Urinary bladder (tissue), 3 donors: ENCODE measurements at regions not wholly inside any gene's neighbourhood (a gene's known extent, or its start where the extent isn't known, plus 50 kb on each side); places are given as distances from the start of the nearest gene placed in this dataset.
A peak's percentile ranks its signal among the peaks of the same experiment; 100 is the strongest.

Experiments used
- DNase-seq: peaks from one replicate; pipeline ENCODE4 v3.0.0-alpha.2; 2015; ENCODE audit errors: extremely low spot score
- H3K27ac ChIP-seq: one replicate; pipeline ENCODE4 v1.5.1; 2013; ENCODE audit warnings: low read depth, mild to moderate bottlenecking, moderate library complexity
- H3K36me3 ChIP-seq: one replicate; pipeline ENCODE4 v1.6.1; 2013; ENCODE audit warnings: mild to moderate bottlenecking, moderate library complexity; ENCODE audit not compliant: insufficient read depth
- H3K4me1 ChIP-seq: one replicate; pipeline ENCODE4 v1.6.1; 2013; ENCODE audit warnings: mild to moderate bottlenecking, moderate library complexity; ENCODE audit not compliant: insufficient read depth
- H3K4me3 ChIP-seq: one replicate; pipeline ENCODE4 v1.5.1; 2013; ENCODE audit warnings: low read depth, low read length
- WGBS: extraction: QIAGEN DNeasy Blood & Tissue Kit; methylation state at CpG from one replicate; pipeline ENCODE4 v1.1.7; 2013; 5-methylcytosine and 5-hydroxymethylcytosine counted together
- donor health status: healthy with polysubstance abuse.
- donor health status: healthy.

DNA sequence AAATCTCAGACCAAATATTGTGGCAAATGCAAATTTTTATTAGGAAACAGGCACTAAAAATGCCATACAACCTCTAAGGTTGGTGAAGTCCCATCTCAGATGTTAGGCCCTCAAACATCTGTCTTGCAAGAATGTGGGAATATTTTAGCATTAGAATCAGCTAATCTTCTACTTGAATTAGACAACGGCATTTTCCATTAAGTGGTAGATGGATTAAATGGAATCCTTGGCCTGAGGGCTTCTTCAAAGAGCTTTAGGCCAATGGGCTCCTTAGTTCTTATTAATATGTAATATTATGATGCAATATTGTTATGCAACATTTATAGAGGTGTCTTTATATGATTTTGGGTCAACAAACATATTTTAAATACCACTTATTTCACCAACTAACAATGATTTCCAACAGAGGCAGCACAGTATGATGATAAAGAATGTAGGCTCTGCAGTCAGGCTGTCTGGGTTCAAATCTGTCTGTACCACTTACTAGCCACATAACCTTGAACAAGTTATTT lies 122.9 kb upstream of the PLEKHA5 start:
- Histone ChIP-seq H3K36me3 (no peaks in the 10 kb centered on the region), H3K4me3 (no peak overlapping the region), H3K27ac (no peak overlapping the region), H3K4me1 (no peaks in the 10 kb centered on the region)
- DNase-seq, result no peak
- WGBS, result 91% methylated on average over 1 of the region's 1 CpG

DNA sequence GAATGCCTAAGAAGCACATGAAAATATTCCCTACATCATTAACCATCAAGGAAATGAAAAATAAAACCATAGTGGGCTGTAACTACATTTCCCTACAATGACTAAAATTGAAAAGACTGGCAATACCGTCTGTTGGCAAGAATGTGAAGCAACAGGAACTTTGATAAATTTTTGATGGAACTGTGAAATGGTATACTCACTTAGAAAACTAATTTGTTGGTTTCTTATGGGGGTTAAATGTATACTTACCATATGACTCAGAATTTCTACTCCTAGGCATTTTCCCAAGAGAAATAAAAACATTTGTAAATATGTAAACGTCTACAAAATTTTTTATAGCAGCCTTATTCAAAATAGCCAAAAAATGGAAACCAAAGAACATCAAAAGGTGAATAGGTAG lies 121.4 kb upstream of the PLEKHA5 start:
- no peaks in the 10 kb centered on the region for H3K36me3 ChIP-seq

DNA sequence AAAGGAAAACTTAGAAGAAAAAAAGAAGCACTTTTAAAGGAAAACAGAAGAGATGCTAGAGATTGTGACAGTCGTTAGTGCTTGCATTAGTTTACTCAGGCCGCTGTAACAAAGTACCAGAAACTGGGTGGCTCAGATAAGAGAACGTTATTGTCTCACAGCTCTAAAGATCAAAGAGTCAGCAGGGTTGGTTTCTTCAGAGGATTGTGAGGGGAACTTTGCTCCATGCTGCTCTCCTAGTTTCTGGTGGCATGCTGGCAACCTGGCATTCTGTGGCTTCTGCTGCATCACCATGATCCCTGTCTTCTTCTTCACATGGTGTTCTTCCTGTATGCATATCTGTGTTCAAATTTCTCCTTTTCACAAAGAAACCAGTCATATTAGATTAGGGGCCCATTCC lies 119.4 kb upstream of the PLEKHA5 start:
- Histone ChIP-seq H3K36me3 (no peaks in the 10 kb centered on the region), H3K4me3 (no peak overlapping the region), H3K27ac (no peak overlapping the region), H3K4me1 (no peaks in the 10 kb centered on the region)
- DNase-seq, result no peak
- 66% methylated on average over 3 of the region's 3 CpGs for WGBS

More for the DNA sequence above, 121.4 kb upstream of the PLEKHA5 start:
- no peak overlapping the region for H3K4me3 ChIP-seq
- 74% methylated on average over 2 of the region's 2 CpGs for WGBS
- no peak for DNase-seq
- H3K4me1 ChIP-seq, result no peaks in the 10 kb centered on the region
- no peak overlapping the region for H3K27ac ChIP-seq

DNA sequence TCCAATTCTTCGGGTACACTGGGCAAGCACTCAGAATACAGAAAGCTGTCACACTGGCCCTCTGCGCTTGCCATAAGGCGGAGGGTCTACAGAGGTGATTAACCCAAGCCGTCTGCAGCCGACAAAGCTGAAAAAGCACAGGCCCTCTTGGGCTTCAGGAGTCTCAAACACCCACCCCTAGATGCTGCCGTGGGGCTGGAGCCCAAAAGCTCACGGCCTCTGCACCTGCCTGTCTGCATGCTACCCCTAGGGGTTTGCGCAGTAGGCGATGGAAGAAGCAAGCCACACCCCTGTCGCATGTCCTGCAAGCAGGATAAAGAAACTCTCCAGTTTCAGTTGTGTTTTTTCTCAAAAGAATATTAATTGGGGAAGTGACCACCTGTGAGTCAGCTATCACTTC lies 118.8 kb upstream of the PLEKHA5 start:
- H3K4me3 ChIP-seq, result no peak overlapping the region
- DNase-seq, result no peak
- no peaks in the 10 kb centered on the region for H3K36me3 ChIP-seq
- no peaks in the 10 kb centered on the region for H3K4me1 ChIP-seq
- 96% methylated on average over 10 of the region's 10 CpGs for WGBS
- H3K27ac ChIP-seq, result no peak overlapping the region

DNA sequence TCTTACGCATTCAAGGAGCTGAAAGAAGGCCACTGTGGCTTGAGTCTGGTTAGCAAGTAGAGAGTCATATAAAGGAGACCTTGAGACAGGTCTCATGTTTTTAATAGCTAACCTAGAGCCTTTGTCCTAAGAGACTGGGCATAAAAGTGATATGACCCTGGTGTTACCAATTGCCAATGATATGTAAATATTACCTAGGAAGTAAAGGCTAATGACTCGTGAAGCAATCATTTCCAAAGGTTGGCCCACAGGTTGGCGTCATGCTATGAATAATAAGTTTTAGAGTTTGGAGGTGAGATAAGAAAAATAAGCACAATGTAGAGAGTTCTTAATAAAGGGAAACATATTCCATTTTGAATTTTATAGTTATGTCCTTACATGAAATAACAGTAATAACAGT lies 116.6 kb upstream of the PLEKHA5 start:
- H3K36me3 ChIP-seq, result no peaks in the 10 kb centered on the region
- no peak overlapping the region for H3K4me3 ChIP-seq
- no peaks in the 10 kb centered on the region for H3K4me1 ChIP-seq
- no peak for DNase-seq
- 94% methylated on average over 3 of the region's 3 CpGs for WGBS
- no peak overlapping the region for H3K27ac ChIP-seq

DNA sequence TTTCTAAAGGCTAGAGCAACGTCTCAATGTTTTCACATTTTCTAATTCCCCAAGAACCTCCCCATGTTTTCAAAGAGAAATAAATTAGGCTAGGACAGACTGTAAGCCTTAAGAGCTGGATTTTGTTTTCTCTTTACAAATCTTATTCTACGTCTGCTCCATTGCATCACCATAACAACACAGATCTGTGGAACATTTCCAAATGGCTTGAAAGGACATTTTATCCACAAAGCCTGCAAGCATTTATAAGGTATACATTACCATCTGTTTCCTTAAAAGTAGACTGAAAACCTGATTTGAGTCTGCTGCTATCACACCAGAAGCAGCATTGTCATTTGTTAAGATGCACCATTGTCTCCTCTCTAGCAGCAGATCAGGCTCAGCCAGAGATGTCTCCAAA lies 115.3 kb upstream of the PLEKHA5 start:
- no peak overlapping the region for H3K4me3 ChIP-seq
- no peaks in the 10 kb centered on the region for H3K36me3 ChIP-seq
- no peaks in the 10 kb centered on the region for H3K4me1 ChIP-seq
- no peak for DNase-seq
- WGBS, result 20% methylated on average over 2 of the region's 2 CpGs
- no peak overlapping the region for H3K27ac ChIP-seq

DNA sequence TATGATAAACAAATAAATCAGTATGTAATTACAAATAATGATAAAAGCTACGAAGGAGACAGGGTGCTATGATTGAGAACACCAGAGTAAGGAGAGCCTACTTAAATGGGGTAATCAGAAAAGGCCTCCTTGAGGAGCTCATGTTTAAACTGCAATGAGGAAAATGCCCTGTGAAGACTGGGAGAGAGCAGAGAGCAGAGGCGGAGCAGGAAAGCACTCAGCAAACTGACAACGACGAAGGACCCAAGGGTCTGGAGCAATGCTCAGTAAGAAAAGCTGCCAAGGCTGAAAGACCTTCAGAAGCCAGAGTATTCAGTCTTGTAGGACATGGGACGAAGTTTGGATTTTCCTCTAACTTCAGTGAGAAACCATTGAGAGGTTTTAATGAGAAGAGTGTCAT lies 114.2 kb upstream of the PLEKHA5 start:
- H3K4me1 ChIP-seq, result no peaks in the 10 kb centered on the region
- no peak overlapping the region for H3K27ac ChIP-seq
- no peaks in the 10 kb centered on the region for H3K36me3 ChIP-seq
- no peak overlapping the region for H3K4me3 ChIP-seq
- no peak for DNase-seq
- 76% methylated on average over 5 of the region's 5 CpGs for WGBS

DNA sequence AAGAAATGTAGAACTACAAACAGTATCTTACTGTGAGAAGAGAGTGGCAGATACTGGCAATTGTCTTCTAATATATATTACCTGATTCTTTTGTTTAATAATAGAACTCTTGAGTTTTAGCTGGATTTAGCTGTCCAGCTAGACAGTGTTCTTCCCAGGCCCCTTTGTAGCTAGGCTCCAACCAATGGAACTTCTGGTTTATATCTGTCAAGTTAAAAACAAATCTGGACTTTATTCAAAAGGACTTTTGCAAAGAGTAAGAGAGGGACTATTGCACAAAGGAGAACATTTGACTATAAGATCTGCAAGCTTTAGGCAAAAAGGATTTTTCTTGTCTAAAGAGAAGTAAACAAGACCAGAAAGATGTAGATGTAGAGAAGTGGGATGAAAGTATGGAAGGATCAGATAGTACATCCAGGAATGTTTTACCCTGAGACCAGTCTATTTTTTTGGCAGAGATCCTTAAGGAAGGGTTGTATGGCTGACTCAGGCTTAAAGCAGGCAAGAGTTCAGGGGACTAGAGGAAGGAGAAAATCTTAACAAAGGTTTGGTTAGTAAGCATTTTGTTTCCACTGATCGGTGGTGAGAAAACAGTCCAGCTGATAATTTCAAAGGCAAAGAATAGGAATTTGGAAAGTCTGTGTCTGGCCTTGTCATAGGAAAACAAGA lies 111.1 kb upstream of the PLEKHA5 start:
- Histone ChIP-seq H3K4me3 (no peak overlapping the region), H3K27ac (peak overlapping the region; percentile 2), H3K36me3 (no peaks in the 10 kb centered on the region), H3K4me1 (no peaks in the 10 kb centered on the region)
- 22% methylated on average over 1 of the region's 1 CpG for WGBS
- no peak for DNase-seq

DNA sequence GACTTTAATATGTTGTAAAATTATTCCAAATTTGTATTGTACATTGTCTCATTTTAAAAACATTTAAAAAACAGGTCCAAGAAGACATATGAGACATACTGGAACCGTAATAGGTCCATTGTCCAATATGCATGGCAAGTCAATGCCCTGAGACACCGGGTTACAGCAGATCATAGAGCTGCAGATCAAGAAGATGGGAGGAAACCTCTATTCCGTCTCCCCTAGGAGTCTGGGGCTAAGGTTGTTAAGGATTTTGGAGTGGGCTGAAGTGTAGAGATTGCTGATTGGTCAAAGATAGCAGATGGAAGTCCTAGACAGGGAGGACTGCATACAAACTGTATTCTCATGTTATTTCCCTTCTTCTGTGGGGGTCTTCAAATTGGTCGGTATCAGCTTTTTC lies 108.3 kb upstream of the PLEKHA5 start:
- Histone ChIP-seq H3K4me1 (no peaks in the 10 kb centered on the region), H3K27ac (no peak overlapping the region), H3K4me3 (no peak overlapping the region), H3K36me3 (no peaks in the 10 kb centered on the region)
- DNase-seq, result no peak
- WGBS, result 86% methylated on average over 4 of the region's 4 CpGs

DNA sequence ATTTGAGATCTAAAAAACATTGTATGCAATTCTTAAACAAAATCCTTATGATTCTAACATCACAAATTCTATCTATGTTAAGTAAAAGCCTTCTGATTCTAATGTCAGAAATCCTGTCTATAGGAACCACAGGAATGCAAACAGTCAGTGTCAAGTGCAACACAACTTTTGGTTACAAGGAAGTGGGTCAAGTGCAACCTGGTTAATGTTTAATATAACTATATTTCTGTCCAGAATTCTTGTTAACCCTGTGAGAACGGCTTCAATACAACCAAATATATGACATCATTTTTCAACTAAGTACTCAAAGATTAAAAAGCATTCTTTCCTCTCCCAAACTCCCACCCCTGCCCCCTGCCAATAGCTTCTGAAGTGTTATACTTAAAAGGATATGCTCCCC lies 107.9 kb upstream of the PLEKHA5 start:
- no peaks in the 10 kb centered on the region for H3K4me1 ChIP-seq
- H3K4me3 ChIP-seq, result no peak overlapping the region
- DNase-seq, result no peak
- no peak overlapping the region for H3K27ac ChIP-seq
- 58% methylated on average over 1 of the region's 1 CpG for WGBS
- no peaks in the 10 kb centered on the region for H3K36me3 ChIP-seq

DNA sequence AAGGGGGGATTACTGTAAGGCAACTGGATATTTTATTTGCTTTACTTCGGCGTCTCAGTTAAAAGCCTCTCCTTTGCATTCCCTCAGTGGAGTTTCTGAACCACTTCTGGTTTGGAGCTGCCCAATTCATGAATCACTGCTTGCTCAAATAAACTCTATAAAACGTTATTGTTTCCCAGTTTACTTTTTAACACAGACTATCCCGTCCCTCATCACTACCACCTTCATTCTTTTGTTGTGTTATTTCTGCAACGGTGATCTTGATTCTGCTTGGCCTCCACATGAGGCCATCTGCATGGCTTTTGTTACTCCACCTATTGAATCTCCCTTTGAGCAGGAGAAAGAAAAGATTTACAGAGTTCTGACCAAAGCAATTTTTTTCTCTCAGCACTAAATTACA lies 104.0 kb upstream of the PLEKHA5 start:
- Histone ChIP-seq H3K27ac (no peak overlapping the region), H3K36me3 (no peaks in the 10 kb centered on the region), H3K4me1 (no peaks in the 10 kb centered on the region), H3K4me3 (no peak overlapping the region)
- WGBS, result 58% methylated on average over 5 of the region's 5 CpGs
- no peak for DNase-seq

DNA sequence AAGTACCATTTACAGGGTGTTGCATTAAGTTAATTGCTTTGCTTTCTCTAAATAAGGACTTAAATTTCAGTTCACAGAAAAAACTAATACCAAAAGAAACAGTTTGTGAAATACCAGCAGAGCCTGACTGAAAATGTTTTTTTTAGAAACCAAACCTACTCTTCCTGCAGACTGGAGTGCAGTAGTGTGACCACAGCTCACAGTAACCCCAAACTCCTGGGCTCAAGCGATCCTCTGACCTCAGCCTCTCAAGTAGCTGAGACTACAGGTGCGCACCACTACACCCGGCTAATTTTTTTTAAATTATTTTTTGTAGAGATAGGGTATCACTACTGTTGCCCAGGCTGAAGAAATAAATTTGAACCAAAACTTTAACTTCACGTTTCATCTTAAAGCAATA lies 103.5 kb upstream of the PLEKHA5 start:
- Histone ChIP-seq H3K27ac (no peak overlapping the region), H3K36me3 (no peaks in the 10 kb centered on the region), H3K4me1 (no peaks in the 10 kb centered on the region), H3K4me3 (no peak overlapping the region)
- 91% methylated on average over 4 of the region's 4 CpGs for WGBS
- DNase-seq, result no peak

DNA sequence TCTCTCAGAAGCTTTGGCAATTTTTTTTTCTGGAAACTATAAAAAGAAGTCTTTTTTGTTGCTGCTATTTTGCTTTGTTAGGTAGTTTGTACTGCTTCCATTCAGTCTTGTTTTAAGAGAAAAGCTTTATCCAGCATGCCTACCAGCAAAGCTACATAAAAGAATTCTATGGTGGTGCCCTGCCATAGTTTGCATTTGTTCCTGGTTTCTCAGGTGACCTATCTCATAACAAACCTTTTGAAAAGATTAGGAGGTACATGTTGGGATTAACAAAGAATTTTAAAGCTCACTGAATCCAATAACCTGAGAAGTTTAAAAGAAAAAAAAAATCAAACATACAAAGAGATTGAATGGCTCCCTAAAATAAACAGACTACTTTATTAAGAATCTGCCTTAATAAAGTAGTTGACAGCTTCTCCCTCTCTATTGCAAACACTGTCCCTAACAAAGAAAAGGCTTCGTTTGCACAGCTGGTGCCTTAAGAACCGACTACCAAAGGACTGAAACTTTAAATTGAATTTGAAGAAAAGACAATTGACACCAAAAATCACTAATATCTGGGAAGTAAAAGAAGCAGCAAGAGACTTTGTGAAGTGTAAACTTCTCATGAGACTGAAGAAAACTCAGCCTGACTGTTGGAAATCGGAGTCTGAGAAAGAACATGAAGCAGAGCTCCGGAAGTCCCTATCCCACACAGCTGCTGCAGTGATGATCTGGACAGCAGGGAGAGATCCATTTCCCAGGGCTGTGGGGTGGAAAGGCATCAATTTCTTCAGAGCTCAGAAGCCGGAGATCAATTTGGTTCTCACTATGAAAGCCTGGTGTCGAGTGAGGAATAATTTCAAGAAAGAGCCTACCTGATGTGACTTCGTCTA lies 102.7 kb upstream of the PLEKHA5 start:
- no peak for DNase-seq
- H3K27ac ChIP-seq, result no peak overlapping the region
- no peaks in the 10 kb centered on the region for H3K36me3 ChIP-seq
- no peak overlapping the region for H3K4me3 ChIP-seq
- 82% methylated on average over 7 of the region's 7 CpGs for WGBS
- no peaks in the 10 kb centered on the region for H3K4me1 ChIP-seq

DNA sequence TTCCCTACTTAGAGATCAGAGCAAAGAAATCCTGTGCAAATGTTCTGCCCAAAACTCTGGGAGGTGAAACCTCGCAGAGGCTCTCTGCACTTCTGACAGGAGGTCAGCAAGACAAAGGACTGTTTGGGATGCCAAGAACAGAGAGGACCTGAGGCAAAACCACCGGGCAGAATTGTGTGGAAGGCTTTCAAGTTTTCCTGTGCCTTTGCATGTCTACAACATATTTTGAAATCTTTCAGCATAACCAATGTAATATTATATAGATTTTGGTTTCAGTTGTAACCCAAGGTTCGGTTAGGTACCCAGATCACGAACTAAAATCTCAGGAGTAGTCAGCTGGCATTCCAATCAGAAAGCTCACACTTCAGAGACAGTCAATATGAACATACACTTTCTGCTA lies 99.4 kb upstream of the PLEKHA5 start:
- H3K4me3 ChIP-seq, result no peak overlapping the region
- H3K27ac ChIP-seq, result no peak overlapping the region
- 88% methylated on average over 4 of the region's 4 CpGs for WGBS
- no peaks in the 10 kb centered on the region for H3K4me1 ChIP-seq
- no peak for DNase-seq
- H3K36me3 ChIP-seq, result no peaks in the 10 kb centered on the region
